HEK293 (cell line): ENCODE measurements at regions not wholly inside any gene's neighbourhood (a gene's known extent, or its start where the extent isn't known, plus 50 kb on each side); places are given as distances from the start of the nearest gene placed in this dataset.
A peak's percentile ranks its signal among the peaks of the same experiment; 100 is the strongest.

Experiments used
- GLIS1 ChIP-seq: fragments of 450-650 bp; formaldehyde crosslinking; IDR thresholded peaks from 2 replicates; pipeline ENCODE4 v1.5.1; 2016; ENCODE audit warnings: missing biosample characterization, missing genetic modification characterization
- HIC1 ChIP-seq: fragments of 450-650 bp; formaldehyde crosslinking; IDR thresholded peaks from 2 replicates; pipeline ENCODE4 v1.5.1; 2016; ENCODE audit warnings: missing biosample characterization, missing genetic modification characterization
- KLF1 ChIP-seq: fragments of 450-650 bp; formaldehyde crosslinking; IDR thresholded peaks from 2 replicates; pipeline ENCODE4 v1.5.1; 2016; ENCODE audit warnings: missing biosample characterization, missing genetic modification characterization
- MZF1 ChIP-seq: fragments of 450-650 bp; formaldehyde crosslinking; IDR thresholded peaks from 2 replicates; pipeline ENCODE4 v1.5.1; 2017; ENCODE audit warnings: missing biosample characterization, missing genetic modification characterization, borderline replicate concordance
- PATZ1 ChIP-seq: fragments of 450-650 bp; formaldehyde crosslinking; IDR thresholded peaks from 2 replicates; pipeline ENCODE4 v1.5.1; 2016; ENCODE audit warnings: missing biosample characterization, missing genetic modification characterization
- SETDB1 ChIP-seq: IDR thresholded peaks from one replicate; pipeline ENCODE4 v1.6.1; 2017; ENCODE audit warnings: mild to moderate bottlenecking, low read length, moderate library complexity, mixed read lengths; ENCODE audit not compliant: insufficient read length
- WT1 ChIP-seq: fragments of 450-650 bp; formaldehyde crosslinking; IDR thresholded peaks from 2 replicates; pipeline ENCODE4 v1.5.1; 2016; ENCODE audit warnings: missing biosample characterization, missing genetic modification characterization
- ZIC2 ChIP-seq: fragments of 450-650 bp; formaldehyde crosslinking; IDR thresholded peaks from 2 replicates; pipeline ENCODE4 v1.5.1; 2016; ENCODE audit warnings: missing biosample characterization, missing genetic modification characterization
- ZNF121 ChIP-seq: fragments of 450-650 bp; formaldehyde crosslinking; IDR thresholded peaks from 2 replicates; pipeline ENCODE4 v1.5.1; 2016; ENCODE audit warnings: missing biosample characterization, missing genetic modification characterization
- ZNF169 ChIP-seq: fragments of 450-650 bp; formaldehyde crosslinking; IDR thresholded peaks from 2 replicates; pipeline ENCODE4 v1.5.1; 2016; ENCODE audit warnings: missing biosample characterization, missing genetic modification characterization
- ZNF174 ChIP-seq: fragments of 450-650 bp; formaldehyde crosslinking; IDR thresholded peaks from 2 replicates; pipeline ENCODE4 v1.5.0; 2017; ENCODE audit warnings: missing biosample characterization, mild to moderate bottlenecking, missing genetic modification characterization
- ZNF202 ChIP-seq: fragments of 450-650 bp; formaldehyde crosslinking; IDR thresholded peaks from 2 replicates; pipeline ENCODE4 v1.5.1; 2016; ENCODE audit warnings: missing biosample characterization, missing genetic modification characterization, borderline replicate concordance
- ZNF23 ChIP-seq: fragments of 450-650 bp; formaldehyde crosslinking; IDR thresholded peaks from 2 replicates; pipeline ENCODE4 v1.5.1; 2016; ENCODE audit warnings: missing biosample characterization, missing genetic modification characterization, borderline replicate concordance
- ZNF274 ChIP-seq, 2 experiments: fragments of 200-500 bp in 1 of 2; fragments of 450-650 bp in 1 of 2; sonication (Bioruptor generic) in 1 of 2; formaldehyde crosslinking in 1 of 2; IDR thresholded peaks; 2 replicates each; pipeline versions ENCODE4 v1.5.1 to v1.6.1; 2014 to 2016; ENCODE audit warnings: borderline replicate concordance in 1 of 2, inconsistent platforms in 1 of 2, low read length in 1 of 2, missing biosample characterization in 1 of 2, missing genetic modification characterization in 1 of 2
- ZNF488 ChIP-seq: fragments of 450-650 bp; formaldehyde crosslinking; IDR thresholded peaks from 2 replicates; pipeline ENCODE4 v1.5.1; 2016; ENCODE audit warnings: missing biosample characterization, missing genetic modification characterization
- ZNF560 ChIP-seq: fragments of 450-650 bp; formaldehyde crosslinking; IDR thresholded peaks from 2 replicates; pipeline ENCODE4 v1.5.1; 2017; ENCODE audit warnings: missing biosample characterization, missing genetic modification characterization, borderline replicate concordance
- ZNF639 ChIP-seq: fragments of 450-650 bp; formaldehyde crosslinking; IDR thresholded peaks from 2 replicates; pipeline ENCODE4 v1.5.1; 2016; ENCODE audit warnings: missing biosample characterization, missing genetic modification characterization
- ZNF677 ChIP-seq: fragments of 450-650 bp; IDR thresholded peaks from 2 replicates; pipeline ENCODE4 v1.5.0; 2018; ENCODE audit warnings: missing biosample characterization, mild to moderate bottlenecking, missing genetic modification characterization, moderate library complexity
- ZNF747 ChIP-seq: fragments of 450-650 bp; formaldehyde crosslinking; IDR thresholded peaks from 2 replicates; pipeline ENCODE4 v1.5.1; 2016; ENCODE audit warnings: missing biosample characterization, missing genetic modification characterization
- ZNF768 ChIP-seq: fragments of 450-650 bp; formaldehyde crosslinking; IDR thresholded peaks from 2 replicates; pipeline ENCODE4 v1.5.1; 2018; ENCODE audit warnings: missing biosample characterization, mild to moderate bottlenecking, missing genetic modification characterization
- ZNF785 ChIP-seq: fragments of 450-650 bp; formaldehyde crosslinking; IDR thresholded peaks from 2 replicates; pipeline ENCODE4 v1.5.1; 2016; ENCODE audit warnings: missing biosample characterization, missing genetic modification characterization
- ZNF792 ChIP-seq: fragments of 450-650 bp; formaldehyde crosslinking; IDR thresholded peaks from 2 replicates; pipeline ENCODE4 v1.5.1; 2016; ENCODE audit warnings: missing biosample characterization, missing genetic modification characterization
- ZNF837 ChIP-seq: fragments of 450-650 bp; formaldehyde crosslinking; IDR thresholded peaks from 2 replicates; pipeline ENCODE4 v1.5.1; 2016; ENCODE audit warnings: missing biosample characterization, missing genetic modification characterization
- ZXDB ChIP-seq: fragments of 450-650 bp; formaldehyde crosslinking; IDR thresholded peaks from 2 replicates; pipeline ENCODE4 v1.5.1; 2016; ENCODE audit warnings: missing biosample characterization, missing genetic modification characterization
- TF ChIP-seq, protein P1 (sequence below): fragments of 450-650 bp; formaldehyde crosslinking; IDR thresholded peaks from 2 replicates; pipeline ENCODE4; 2016; ENCODE audit warnings: missing biosample characterization, missing genetic modification characterization
- TF ChIP-seq, protein P2 (sequence below): fragments of 450-650 bp; formaldehyde crosslinking; IDR thresholded peaks from 2 replicates; pipeline ENCODE4 v1.5.0; 2017; ENCODE audit warnings: missing biosample characterization, missing genetic modification characterization, borderline replicate concordance
- TF ChIP-seq, protein P3 (sequence below): fragments of 450-650 bp; formaldehyde crosslinking; IDR thresholded peaks from 2 replicates; pipeline ENCODE4 v1.5.1; 2016; ENCODE audit warnings: missing biosample characterization, missing genetic modification characterization

- TF ChIP-seq HIC1 (tag by site-specific recombination): peak; percentile 26; the same call in 1 of the 2 replicates
- TF ChIP-seq ZNF169 (tag by site-specific recombination): no peak
- TF ChIP-seq, protein P1, sequence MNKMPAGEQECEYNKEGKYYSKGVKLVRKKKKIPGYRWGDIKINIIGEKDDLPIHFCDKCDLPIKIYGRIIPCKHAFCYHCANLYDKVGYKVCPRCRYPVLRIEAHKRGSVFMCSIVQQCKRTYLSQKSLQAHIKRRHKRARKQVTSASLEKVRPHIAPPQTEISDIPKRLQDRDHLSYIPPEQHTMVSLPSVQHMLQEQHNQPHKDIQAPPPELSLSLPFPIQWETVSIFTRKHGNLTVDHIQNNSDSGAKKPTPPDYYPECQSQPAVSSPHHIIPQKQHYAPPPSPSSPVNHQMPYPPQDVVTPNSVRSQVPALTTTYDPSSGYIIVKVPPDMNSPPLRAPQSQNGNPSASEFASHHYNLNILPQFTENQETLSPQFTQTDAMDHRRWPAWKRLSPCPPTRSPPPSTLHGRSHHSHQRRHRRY (tag by site-specific recombination): no peak
- TF ChIP-seq ZNF121 (tag by site-specific recombination): no peak
- TF ChIP-seq ZIC2 (tag by site-specific recombination): peak; percentile 69
- TF ChIP-seq ZNF174 (tag by site-specific recombination): no peak
- no peak for TF ChIP-seq ZNF677
- TF ChIP-seq MZF1 (tag by site-specific recombination): no peak
- TF ChIP-seq ZNF785 (tag by site-specific recombination): no peak
- TF ChIP-seq ZNF560: no peak
- no peak for TF ChIP-seq ZNF23 (tag by site-specific recombination)
- TF ChIP-seq, protein P2, sequence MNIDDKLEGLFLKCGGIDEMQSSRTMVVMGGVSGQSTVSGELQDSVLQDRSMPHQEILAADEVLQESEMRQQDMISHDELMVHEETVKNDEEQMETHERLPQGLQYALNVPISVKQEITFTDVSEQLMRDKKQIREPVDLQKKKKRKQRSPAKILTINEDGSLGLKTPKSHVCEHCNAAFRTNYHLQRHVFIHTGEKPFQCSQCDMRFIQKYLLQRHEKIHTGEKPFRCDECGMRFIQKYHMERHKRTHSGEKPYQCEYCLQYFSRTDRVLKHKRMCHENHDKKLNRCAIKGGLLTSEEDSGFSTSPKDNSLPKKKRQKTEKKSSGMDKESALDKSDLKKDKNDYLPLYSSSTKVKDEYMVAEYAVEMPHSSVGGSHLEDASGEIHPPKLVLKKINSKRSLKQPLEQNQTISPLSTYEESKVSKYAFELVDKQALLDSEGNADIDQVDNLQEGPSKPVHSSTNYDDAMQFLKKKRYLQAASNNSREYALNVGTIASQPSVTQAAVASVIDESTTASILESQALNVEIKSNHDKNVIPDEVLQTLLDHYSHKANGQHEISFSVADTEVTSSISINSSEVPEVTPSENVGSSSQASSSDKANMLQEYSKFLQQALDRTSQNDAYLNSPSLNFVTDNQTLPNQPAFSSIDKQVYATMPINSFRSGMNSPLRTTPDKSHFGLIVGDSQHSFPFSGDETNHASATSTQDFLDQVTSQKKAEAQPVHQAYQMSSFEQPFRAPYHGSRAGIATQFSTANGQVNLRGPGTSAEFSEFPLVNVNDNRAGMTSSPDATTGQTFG: no peak
- TF ChIP-seq, protein P3, sequence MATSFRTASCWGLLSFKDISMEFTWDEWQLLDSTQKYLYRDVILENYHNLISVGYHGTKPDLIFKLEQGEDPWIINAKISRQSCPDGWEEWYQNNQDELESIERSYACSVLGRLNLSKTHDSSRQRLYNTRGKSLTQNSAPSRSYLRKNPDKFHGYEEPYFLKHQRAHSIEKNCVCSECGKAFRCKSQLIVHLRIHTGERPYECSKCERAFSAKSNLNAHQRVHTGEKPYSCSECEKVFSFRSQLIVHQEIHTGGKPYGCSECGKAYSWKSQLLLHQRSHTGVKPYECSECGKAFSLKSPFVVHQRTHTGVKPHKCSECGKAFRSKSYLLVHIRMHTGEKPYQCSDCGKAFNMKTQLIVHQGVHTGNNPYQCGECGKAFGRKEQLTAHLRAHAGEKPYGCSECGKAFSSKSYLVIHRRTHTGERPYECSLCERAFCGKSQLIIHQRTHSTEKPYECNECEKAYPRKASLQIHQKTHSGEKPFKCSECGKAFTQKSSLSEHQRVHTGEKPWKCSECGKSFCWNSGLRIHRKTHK (tag by site-specific recombination): no peak
- TF ChIP-seq ZXDB (tag by site-specific recombination): no peak
- TF ChIP-seq ZNF837 (tag by site-specific recombination): no peak
- no peak for TF ChIP-seq ZNF274 (IDR thresholded peaks at IDR 0.05; ENCODE audit: low read length)
- no peak for TF ChIP-seq ZNF274 (tag by site-specific recombination; IDR thresholded peaks at IDR 0.05; ENCODE audit: borderline replicate concordance)
- TF ChIP-seq ZNF639 (tag by site-specific recombination): no peak
- TF ChIP-seq SETDB1: no peak
- peak; percentile 73 for TF ChIP-seq GLIS1
- TF ChIP-seq ZNF768 (tag by site-specific recombination): no peak
- no peak for TF ChIP-seq ZNF488 (tag by site-specific recombination)
- no peak for TF ChIP-seq ZNF792
- peak; percentile 73 for TF ChIP-seq PATZ1
- no peak for TF ChIP-seq ZNF747 (tag by site-specific recombination)
- peak; percentile 92 for TF ChIP-seq WT1 (tag by site-specific recombination)
- TF ChIP-seq KLF1 (tag by site-specific recombination): peak; percentile 79
- TF ChIP-seq ZNF202 (tag by site-specific recombination): no peak
Measured at GRCh38 chr2:240250985-240251847, 110.8 kb upstream of the OTOS start (continued).
